AG09319 (cell line): ENCODE measurements at regions not wholly inside any gene's neighbourhood (a gene's known extent, or its start where the extent isn't known, plus 50 kb on each side); places are given as distances from the start of the nearest gene placed in this dataset.

ENCODE experiments used
- DNase-seq: peaks from one replicate; pipeline ENCODE4 v3.0.0-alpha.2; 2010; ENCODE audit warnings: low read depth; ENCODE audit errors: extremely low read depth
- CTCF ChIP-seq: IDR thresholded peaks from 2 replicates; pipeline ENCODE4 v1.5.1; 2011; ENCODE audit warnings: low read depth, mild to moderate bottlenecking, inconsistent platforms, low read length, moderate library complexity

GRCh38 chr15:95141486-95141885, 910.1 kb downstream of the MCTP2 start:
- no peak for DNase-seq
- no peak for TF ChIP-seq CTCF

GRCh38 chr15:95142531-95142930, 911.2 kb downstream of the MCTP2 start:
- no peak for TF ChIP-seq CTCF
- no peak for DNase-seq

- TF ChIP-seq CTCF: no peak
- no peak for DNase-seq
Observed at GRCh38 chr15:95146481-95146880, 915.1 kb downstream of the MCTP2 start.

- no peak for DNase-seq
- TF ChIP-seq CTCF: no peak
Observed at GRCh38 chr15:95148183-95148582, 916.8 kb downstream of the MCTP2 start.

- TF ChIP-seq CTCF: no peak
- DNase-seq: no peak
Observed at GRCh38 chr15:95149036-95149435, 917.7 kb downstream of the MCTP2 start.

- DNase-seq: no peak
- TF ChIP-seq CTCF: no peak
Observed at GRCh38 chr15:95149771-95150170, 918.4 kb downstream of the MCTP2 start.

GRCh38 chr15:95150466-95150865, 919.1 kb downstream of the MCTP2 start:
- DNase-seq: no peak
- no peak for TF ChIP-seq CTCF
